WERI-Rb-1 (cell line): ENCODE measurements at regions not wholly inside any gene's neighbourhood (a gene's known extent, or its start where the extent isn't known, plus 50 kb on each side); places are given as distances from the start of the nearest gene placed in this dataset.

Experiments
- DNase-seq: peaks from one replicate; pipeline ENCODE4 v3.0.0-alpha.2; 2020
- H3K27ac ChIP-seq: fragments of 250-450 bp; sonication (Bioruptor Pico); 2 replicates; pipeline ENCODE4 v1.5.1; 2020; ENCODE audit warnings: mild to moderate bottlenecking, moderate library complexity
- H3K27me3 ChIP-seq: fragments of 250-450 bp; sonication (Bioruptor Pico); 2 replicates; pipeline ENCODE4 v1.5.1; 2021; ENCODE audit warnings: mild to moderate bottlenecking, low read depth, moderate library complexity; ENCODE audit not compliant: insufficient read depth, severe bottlenecking
- H3K36me3 ChIP-seq: fragments of 250-450 bp; sonication (Bioruptor Pico); 2 replicates; pipeline ENCODE4 v1.5.1; 2020; ENCODE audit warnings: mild to moderate bottlenecking, moderate library complexity
- H3K4me3 ChIP-seq: 2 replicates; pipeline ENCODE4 v1.5.1; 2011; ENCODE audit warnings: low read depth, mild to moderate bottlenecking, control low read depth, low read length
- H3K9me3 ChIP-seq: fragments of 250-450 bp; sonication (Bioruptor Pico); 2 replicates; pipeline ENCODE4 v1.5.1; 2021; ENCODE audit warnings: mild to moderate bottlenecking, moderate library complexity; ENCODE audit not compliant: severe bottlenecking
- CTCF ChIP-seq: IDR thresholded peaks from 2 replicates; pipeline ENCODE4 v1.5.1; 2011; ENCODE audit warnings: low read depth, mild to moderate bottlenecking, control low read depth, inconsistent platforms, low read length

GRCh38 chr9:29974197-29974596 is 2400.9 kb upstream of the C9orf72 start:
- H3K27me3 ChIP-seq, result no peaks in the 10 kb centered on the region
- no peak for DNase-seq
- no peak overlapping the region for H3K27ac ChIP-seq
- H3K4me3 ChIP-seq, result no peak overlapping the region
- H3K9me3 ChIP-seq, result no peaks in the 10 kb centered on the region
- H3K36me3 ChIP-seq, result no peaks in the 10 kb centered on the region
- TF ChIP-seq CTCF, result no peak

GRCh38 chr9:29976981-29977380 is 2403.7 kb upstream of the C9orf72 start:
- Histone ChIP-seq H3K36me3 (no peaks in the 10 kb centered on the region), H3K9me3 (no peaks in the 10 kb centered on the region), H3K4me3 (no peak overlapping the region), H3K27ac (no peak overlapping the region), H3K27me3 (no peaks in the 10 kb centered on the region)
- no peak for DNase-seq
- TF ChIP-seq CTCF, result no peak

- peak; percentile 68 for DNase-seq
- Histone ChIP-seq H3K4me3 (no peak overlapping the region), H3K27me3 (no peaks in the 10 kb centered on the region), H3K9me3 (no peaks in the 10 kb centered on the region), H3K27ac (peak overlapping the region; percentile 60), H3K36me3 (no peaks in the 10 kb centered on the region)
- TF ChIP-seq CTCF, result no peak
Observed at GRCh38 chr9:29981013-29981412, 2403.4 kb upstream of the ACO1 start.

- no peak for DNase-seq
- Histone ChIP-seq H3K4me3 (no peak overlapping the region), H3K27ac (no peak overlapping the region), H3K27me3 (no peaks in the 10 kb centered on the region), H3K9me3 (no peaks in the 10 kb centered on the region), H3K36me3 (no peaks in the 10 kb centered on the region)
- TF ChIP-seq CTCF, result no peak
Observed at GRCh38 chr9:29999645-30000044, 2384.8 kb upstream of the ACO1 start.

GRCh38 chr9:30010691-30011090 is 2373.8 kb upstream of the ACO1 start:
- Histone ChIP-seq H3K27ac (no peak overlapping the region), H3K36me3 (no peaks in the 10 kb centered on the region), H3K27me3 (no peaks in the 10 kb centered on the region), H3K9me3 (no peaks in the 10 kb centered on the region), H3K4me3 (no peak overlapping the region)
- TF ChIP-seq CTCF, result no peak
- no peak for DNase-seq

GRCh38 chr9:30012622-30013021 is 2371.8 kb upstream of the ACO1 start:
- H3K27ac ChIP-seq, result no peak overlapping the region
- H3K36me3 ChIP-seq, result no peaks in the 10 kb centered on the region
- H3K27me3 ChIP-seq, result no peaks in the 10 kb centered on the region
- no peaks in the 10 kb centered on the region for H3K9me3 ChIP-seq
- TF ChIP-seq CTCF, result no peak
- H3K4me3 ChIP-seq, result no peak overlapping the region
- no peak for DNase-seq
